ENCODE measurements at regions not wholly inside any gene's neighbourhood (a gene's known extent, or its start where the extent isn't known, plus 50 kb on each side); places are given as distances from the start of the nearest gene placed in this dataset.

DNA sequence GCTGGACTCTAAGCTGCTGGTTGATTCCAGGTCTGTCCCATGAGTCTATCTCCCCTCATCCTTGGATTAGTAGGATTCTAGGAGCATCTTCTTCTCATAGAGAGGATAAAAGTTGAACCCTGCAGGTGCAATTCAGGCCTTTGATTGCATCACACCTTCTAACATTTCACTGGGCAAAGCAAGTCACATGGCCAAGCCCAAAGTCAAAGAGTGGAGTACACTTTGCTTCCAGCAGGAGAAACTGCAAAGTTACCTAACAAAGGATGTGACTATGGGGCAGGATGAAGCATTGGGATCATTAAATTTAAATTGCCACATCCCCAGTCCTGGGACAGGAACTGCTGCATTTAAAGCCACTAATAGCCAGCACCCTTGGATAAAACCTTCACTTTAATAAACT lies 51.0 kb upstream of the EGFLAM start:
- Mint-ChIP-seq H3K27ac (no peak overlapping the region), H3K36me3 (ENCODE audit: low read depth) (no peaks in the 10 kb centered on the region), H3K4me1 (no peaks in the 10 kb centered on the region), H3K4me3 (no peak overlapping the region), H3K9me3 (no peaks in the 10 kb centered on the region), H3K27me3 (ENCODE audit: low read depth, poor library complexity) (peaks cover 3% of the 10 kb centered on the region)
- no peak for DNase-seq
- TF ChIP-seq CTCF (IDR thresholded peaks at IDR 0.05): no peak

DNA sequence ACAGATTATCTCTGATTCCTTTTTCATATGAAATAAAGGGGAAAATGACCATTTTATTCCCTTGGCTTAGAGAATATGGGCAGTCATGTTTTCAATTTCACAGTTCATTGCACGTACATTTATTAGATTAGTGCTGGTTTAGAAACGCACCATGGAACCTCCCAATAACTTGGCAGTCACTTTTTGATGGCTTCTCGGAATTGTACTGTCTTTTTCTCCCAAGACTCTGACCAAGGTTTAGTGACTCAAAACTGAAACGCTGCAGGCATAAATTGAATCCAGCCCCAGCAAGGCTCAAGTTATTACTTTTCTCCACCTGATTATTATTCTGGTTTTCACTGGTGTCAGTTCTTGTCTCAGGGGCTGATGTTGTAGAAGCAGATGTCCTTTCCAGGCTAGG lies 55.6 kb upstream of the EGFLAM start:
- peaks cover 8% of the 10 kb centered on the region for H3K9me3 Mint-ChIP-seq
- no peak for DNase-seq
- no peak overlapping the region for H3K4me3 Mint-ChIP-seq
- peaks cover 5% of the 10 kb centered on the region for H3K36me3 Mint-ChIP-seq (ENCODE audit: low read depth)
- no peak overlapping the region for H3K27ac Mint-ChIP-seq
- H3K27me3 Mint-ChIP-seq (ENCODE audit: low read depth, poor library complexity): peaks cover 8% of the 10 kb centered on the region
- no peak for TF ChIP-seq CTCF (IDR thresholded peaks at IDR 0.05)
- H3K4me1 Mint-ChIP-seq: no peaks in the 10 kb centered on the region

DNA sequence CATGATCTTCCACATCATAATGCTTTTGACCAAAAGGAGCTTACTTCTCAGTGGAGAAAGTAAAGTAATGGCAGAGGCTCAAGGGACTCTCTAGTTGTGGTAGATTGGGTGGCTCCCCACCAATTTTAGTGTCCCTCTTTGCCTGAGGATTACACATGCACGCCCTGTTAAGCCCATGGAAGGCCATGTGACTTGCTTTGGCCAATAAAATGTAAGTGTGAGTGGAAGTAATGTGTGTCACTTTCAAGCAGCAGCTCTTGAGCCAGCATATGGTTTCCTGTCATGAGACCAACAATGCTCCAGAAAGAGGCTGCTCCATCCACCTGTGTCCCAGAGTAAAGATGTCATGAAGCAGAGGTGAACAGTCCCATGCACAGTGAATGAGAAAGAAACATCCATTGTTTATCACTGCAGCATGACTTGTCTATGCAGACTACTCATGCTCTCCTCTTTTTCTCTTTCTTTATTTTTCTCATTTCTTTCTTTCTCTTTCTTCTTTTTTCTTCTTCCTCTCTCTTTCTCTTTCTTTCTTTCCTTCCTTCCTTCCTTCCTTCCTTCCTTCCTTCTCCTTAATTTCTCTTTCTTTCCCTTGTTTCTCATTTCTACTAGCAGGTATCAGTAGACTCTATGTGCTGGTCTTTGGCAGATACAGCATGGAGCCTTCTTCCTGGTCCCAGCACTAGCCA lies 57.3 kb upstream of the EGFLAM start:
- Mint-ChIP-seq H3K9me3 (peaks cover 8% of the 10 kb centered on the region), H3K27ac (no peak overlapping the region), H3K4me1 (peaks cover under 1% of the 10 kb centered on the region), H3K36me3 (ENCODE audit: low read depth) (peaks cover 5% of the 10 kb centered on the region), H3K27me3 (ENCODE audit: low read depth, poor library complexity) (peaks cover 8% of the 10 kb centered on the region), H3K4me3 (no peak overlapping the region)
- TF ChIP-seq CTCF (IDR thresholded peaks at IDR 0.05): no peak
- no peak for DNase-seq

DNA sequence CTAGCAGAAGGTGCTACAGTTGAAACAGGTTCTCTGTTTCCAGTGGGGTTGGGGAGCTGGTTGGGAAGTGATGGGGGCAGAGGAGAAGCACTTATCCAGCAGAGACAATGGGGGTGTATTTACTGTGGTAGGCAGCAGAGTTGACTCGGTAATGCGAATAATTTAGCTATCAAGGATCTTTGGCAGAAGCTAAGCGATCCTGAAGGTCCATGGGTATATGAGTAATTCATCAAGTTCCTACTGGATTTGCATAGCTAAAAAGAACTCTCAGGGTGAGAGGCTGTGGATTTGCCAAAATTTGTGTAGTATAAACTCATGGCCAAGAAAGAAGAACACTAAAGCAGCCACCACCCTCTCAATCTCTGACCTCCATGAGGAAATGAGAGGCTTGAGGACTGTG lies 61.2 kb upstream of the EGFLAM start:
- H3K27me3 Mint-ChIP-seq (ENCODE audit: low read depth, poor library complexity): peaks cover 23% of the 10 kb centered on the region
- H3K27ac Mint-ChIP-seq: no peak overlapping the region
- peaks cover 8% of the 10 kb centered on the region for H3K9me3 Mint-ChIP-seq
- TF ChIP-seq CTCF (IDR thresholded peaks at IDR 0.05): no peak
- H3K4me3 Mint-ChIP-seq: no peak overlapping the region
- peaks cover 5% of the 10 kb centered on the region for H3K36me3 Mint-ChIP-seq (ENCODE audit: low read depth)
- peaks cover 19% of the 10 kb centered on the region for H3K4me1 Mint-ChIP-seq
- no peak for DNase-seq

DNA sequence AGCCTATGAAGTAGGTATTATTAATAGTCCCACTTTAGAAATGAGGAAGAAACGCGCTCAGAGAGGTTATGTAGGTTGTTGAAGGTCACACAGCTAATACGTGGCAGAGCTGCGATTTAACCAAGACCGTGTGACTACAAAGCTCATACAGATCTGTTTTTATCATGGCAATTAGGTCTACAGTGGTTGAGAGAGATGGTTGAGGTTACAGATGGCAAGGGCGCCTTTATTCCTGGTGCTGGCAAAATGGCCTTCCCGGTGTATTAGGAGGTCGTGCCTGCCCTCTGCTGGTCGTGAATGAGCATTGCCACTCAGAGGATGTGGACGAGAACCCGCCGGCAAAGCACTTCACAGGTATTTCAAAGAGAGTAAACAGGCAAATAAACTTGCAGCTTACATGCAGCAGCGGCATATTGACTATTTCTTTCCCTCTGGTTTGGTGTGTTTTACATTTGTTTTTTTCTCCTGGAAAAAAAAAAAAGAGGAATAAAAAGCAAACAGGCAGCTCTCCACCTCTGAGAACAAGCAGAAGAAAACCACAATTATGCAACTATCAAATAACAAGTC lies 65.3 kb upstream of the EGFLAM start:
- Mint-ChIP-seq H3K4me1 (peaks cover 53% of the 10 kb centered on the region), H3K27ac (no peak overlapping the region), H3K36me3 (ENCODE audit: low read depth) (no peaks in the 10 kb centered on the region), H3K9me3 (peaks cover 4% of the 10 kb centered on the region), H3K4me3 (no peak overlapping the region), H3K27me3 (ENCODE audit: low read depth, poor library complexity) (peaks cover 18% of the 10 kb centered on the region)
- peak; percentile 78 for DNase-seq
- peak; percentile 89 for TF ChIP-seq CTCF (IDR thresholded peaks at IDR 0.05)

DNA sequence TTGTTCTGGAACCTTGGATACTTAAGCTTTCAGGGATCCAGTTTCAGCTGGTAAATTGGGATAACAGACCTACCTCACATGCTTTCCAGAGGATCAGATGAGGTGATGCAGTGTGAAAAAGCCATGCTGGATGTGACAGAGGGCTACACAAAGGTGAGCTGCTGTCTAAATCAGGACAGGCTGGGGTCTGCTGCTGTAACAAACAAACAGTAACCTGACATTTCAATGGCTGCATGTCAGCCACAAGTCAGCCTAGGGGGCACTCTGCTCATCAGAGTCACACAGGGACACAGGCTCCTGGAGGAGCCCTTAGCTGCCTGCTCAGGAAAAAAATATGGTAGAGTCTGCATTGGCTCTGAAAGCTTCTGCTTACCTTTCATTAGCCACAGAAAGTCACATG lies 66.7 kb upstream of the EGFLAM start:
- no peak for TF ChIP-seq CTCF (IDR thresholded peaks at IDR 0.05)
- Mint-ChIP-seq H3K27ac (no peak overlapping the region), H3K4me3 (no peak overlapping the region), H3K27me3 (ENCODE audit: low read depth, poor library complexity) (peaks cover 17% of the 10 kb centered on the region), H3K4me1 (peaks cover 68% of the 10 kb centered on the region), H3K36me3 (ENCODE audit: low read depth) (no peaks in the 10 kb centered on the region), H3K9me3 (peaks cover 6% of the 10 kb centered on the region)
- DNase-seq: no peak
